Endothelial cell of umbilical vein (primary cell): ENCODE measurements at regions not wholly inside any gene's neighbourhood (a gene's known extent, or its start where the extent isn't known, plus 50 kb on each side); places are given as distances from the start of the nearest gene placed in this dataset.

Experiments
- BruUV-seq: library from RNA; stranded (reverse); fragments of 400-500 nt; replicated peaks from 2 replicates; lab custom pipeline; 2021; lab: Mats Ljungman, UMichigan
- CTCF ChIA-PET: fragments of 300-600, 350-600 bp; sonication (Branson Sonifier 250); formaldehyde crosslinking; loops from one replicate; lab custom pipeline; 2021; ENCODE audit warnings: antibody characterized with exemption, inconsistent platforms; lab: Charles Lee
- POLR2A ChIA-PET: fragments of 300-600, 350-600 bp; sonication (Branson Sonifier 250); formaldehyde crosslinking; loops from one replicate; lab custom pipeline; 2021; ENCODE audit warnings: antibody characterized with exemption, inconsistent platforms; lab: Charles Lee
- DNase-seq: peaks from one replicate; pipeline ENCODE4 v3.0.0-alpha.2; 2011; ENCODE audit warnings: low read depth, low spot score
- FAIRE-seq: peaks from 2 replicates; lab custom pipeline; 2011; peaks lifted over from hg19 to GRCh38; lab: Jason Lieb, UNC
- H2AFZ ChIP-seq: 2 replicates; pipeline ENCODE4 v1.6.0; 2012; ENCODE audit warnings: low read depth, low read length, control low read depth, inconsistent platforms
- H3K27ac ChIP-seq: 2 replicates; pipeline ENCODE4 v1.5.1; 2011; ENCODE audit warnings: low read depth, mild to moderate bottlenecking, control low read depth, low read length, moderate library complexity; ENCODE audit not compliant: insufficient read depth
- H3K27me3 ChIP-seq, 2 experiments: 2 replicates each; pipeline versions ENCODE4 v1.6.0 to v1.6.1; 2011; ENCODE audit warnings: low read length in 2 of 2, mixed read lengths in 1 of 2; ENCODE audit not compliant: control insufficient read depth in 2 of 2, insufficient read depth in 2 of 2
- H3K36me3 ChIP-seq, 2 experiments: 2 replicates in 1 of 2; 3 replicates in 1 of 2; pipeline ENCODE4 v1.5.1; 2011; ENCODE audit warnings: low read length in 2 of 2, mild to moderate bottlenecking in 1 of 2, moderate library complexity in 1 of 2; ENCODE audit not compliant: control insufficient read depth in 2 of 2, insufficient read depth in 2 of 2; ENCODE audit errors: extremely low read depth in 1 of 2
- H3K4me1 ChIP-seq: 3 replicates; pipeline ENCODE4 v1.5.1; 2011; ENCODE audit warnings: mild to moderate bottlenecking, low read length; ENCODE audit not compliant: control insufficient read depth, insufficient read depth; ENCODE audit errors: extremely low read depth
- H3K4me2 ChIP-seq: 2 replicates; pipeline ENCODE4 v1.6.1; 2011; ENCODE audit warnings: low read length, control low read depth, mixed read lengths; ENCODE audit not compliant: insufficient read depth
- H3K4me3 ChIP-seq, 3 experiments: fragments of 200-600 bp in 1 of 3; sonication (generic), shearing (Covaris generic) in 1 of 3; replicated peaks in 1 of 3; 2 replicates each; pipeline ENCODE4 v1.5.1; 2011 to 2016; ENCODE audit warnings: control low read depth in 3 of 3, low read length in 3 of 3, mild to moderate bottlenecking in 2 of 3, inconsistent platforms in 1 of 3, low read depth in 1 of 3, moderate library complexity in 1 of 3; ENCODE audit not compliant: insufficient read depth in 1 of 3
- H3K79me2 ChIP-seq: 2 replicates; pipeline ENCODE4 v1.6.0; 2012; ENCODE audit warnings: low read length, inconsistent platforms; ENCODE audit not compliant: control insufficient read depth, insufficient read depth
- H3K9ac ChIP-seq: replicated peaks from 2 replicates; pipeline ENCODE3; 2011; ENCODE audit warnings: low read length, control low read depth; ENCODE audit not compliant: insufficient read depth; ENCODE audit errors: extremely low read depth
- H3K9me1 ChIP-seq: replicated peaks from 3 replicates; pipeline ENCODE4 v1.6.0; 2011; ENCODE audit warnings: mild to moderate bottlenecking, low read length; ENCODE audit not compliant: control insufficient read depth, insufficient read depth; ENCODE audit errors: extremely low read depth
- H3K9me3 ChIP-seq: replicated peaks from 2 replicates; pipeline ENCODE4 v1.5.1; 2012; ENCODE audit warnings: low read length, inconsistent platforms; ENCODE audit not compliant: control insufficient read depth, insufficient read depth
- H4K20me1 ChIP-seq: replicated peaks from 2 replicates; pipeline ENCODE3; 2011; ENCODE audit warnings: mild to moderate bottlenecking, low read length; ENCODE audit not compliant: control insufficient read depth, insufficient read depth; ENCODE audit errors: extremely low read depth
- EZH2 ChIP-seq: IDR thresholded peaks from 2 replicates; pipeline ENCODE4 v1.6.1; 2012; ENCODE audit warnings: borderline replicate concordance, low read depth, mild to moderate bottlenecking, moderate library complexity, low read length, inconsistent platforms; ENCODE audit not compliant: severe bottlenecking
- MYC ChIP-seq: IDR thresholded peaks from one replicate; pipeline ENCODE4 v1.6.1; 2011; ENCODE audit warnings: mild to moderate bottlenecking, low read depth, low read length
- POLR2A ChIP-seq: IDR thresholded peaks from 2 replicates; pipeline ENCODE4 v1.6.1; 2012; ENCODE audit warnings: low read depth, mild to moderate bottlenecking, control low read depth, low read length
- dilution Hi-C: fragments of 300-500 bp; cut with MboI; formaldehyde crosslinking; loops from one replicate; pipeline ENCODE4 v1.15.0; 2019; ENCODE audit warnings: low sequenced_read_pairs; ENCODE audit not compliant: extremely low pct_ligation_motif_present
- intact Hi-C: fragments of 100-400 bp; cut with micrococcal nuclease; formaldehyde crosslinking; loops from one replicate; pipeline ENCODE4 v1.10.0; 2022
- TF ChIP-seq, protein P1 (sequence below), 2 donors: IDR thresholded peaks; 1 replicate in 1 of 2; 2 replicates in 1 of 2; pipeline ENCODE4 v1.5.1; 2011; ENCODE audit warnings: low read length in 2 of 2, mild to moderate bottlenecking in 2 of 2, moderate library complexity in 2 of 2, control low read depth in 1 of 2, inconsistent platforms in 1 of 2, low read depth in 1 of 2; ENCODE audit not compliant: insufficient read depth in 1 of 2; ENCODE audit errors: extremely low read depth in 1 of 2

- H4K20me1 ChIP-seq: no peaks in the 10 kb centered on the region
- intact Hi-C loops: no loop called here
- H3K9me1 ChIP-seq: no peaks in the 10 kb centered on the region
- H3K4me3 ChIP-seq: no peak overlapping the region
- no peaks in the 10 kb centered on the region for H3K36me3 ChIP-seq
- H3K4me2 ChIP-seq: no peak overlapping the region
- H3K4me1 ChIP-seq: no peaks in the 10 kb centered on the region
- no peak overlapping the region for H3K9ac ChIP-seq
- no peak for FAIRE-seq
- no peak overlapping the region for H3K27ac ChIP-seq
- no peak for TF ChIP-seq POLR2A
- no peaks in the 10 kb centered on the region for H3K9me3 ChIP-seq
- ChIA-PET CTCF (no interaction called here), POLR2A (no interaction called here)
- no peak overlapping the region for H2AFZ ChIP-seq
- peaks cover 6 to 9% of the 10 kb centered on the region in 2 experiments for H3K27me3 ChIP-seq
- no peak for DNase-seq
- dilution Hi-C loops: no loop called here
- no peaks in the 10 kb centered on the region for H3K79me2 ChIP-seq
- BruUV-seq: no TSS peak
These were observed 150.3 kb downstream of the C16orf95 start for GRCh38 chr16:87166934-87167333.

- TF ChIP-seq EZH2: no peak
- TF ChIP-seq, protein P1, sequence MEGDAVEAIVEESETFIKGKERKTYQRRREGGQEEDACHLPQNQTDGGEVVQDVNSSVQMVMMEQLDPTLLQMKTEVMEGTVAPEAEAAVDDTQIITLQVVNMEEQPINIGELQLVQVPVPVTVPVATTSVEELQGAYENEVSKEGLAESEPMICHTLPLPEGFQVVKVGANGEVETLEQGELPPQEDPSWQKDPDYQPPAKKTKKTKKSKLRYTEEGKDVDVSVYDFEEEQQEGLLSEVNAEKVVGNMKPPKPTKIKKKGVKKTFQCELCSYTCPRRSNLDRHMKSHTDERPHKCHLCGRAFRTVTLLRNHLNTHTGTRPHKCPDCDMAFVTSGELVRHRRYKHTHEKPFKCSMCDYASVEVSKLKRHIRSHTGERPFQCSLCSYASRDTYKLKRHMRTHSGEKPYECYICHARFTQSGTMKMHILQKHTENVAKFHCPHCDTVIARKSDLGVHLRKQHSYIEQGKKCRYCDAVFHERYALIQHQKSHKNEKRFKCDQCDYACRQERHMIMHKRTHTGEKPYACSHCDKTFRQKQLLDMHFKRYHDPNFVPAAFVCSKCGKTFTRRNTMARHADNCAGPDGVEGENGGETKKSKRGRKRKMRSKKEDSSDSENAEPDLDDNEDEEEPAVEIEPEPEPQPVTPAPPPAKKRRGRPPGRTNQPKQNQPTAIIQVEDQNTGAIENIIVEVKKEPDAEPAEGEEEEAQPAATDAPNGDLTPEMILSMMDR (IDR thresholded peaks at IDR 0.05; ENCODE audit: extremely low read depth in 1 of 2, insufficient read depth in 1 of 2, low read depth in 1 of 2, low read length in 2 of 2): no peak
- TF ChIP-seq MYC: no peak
- H4K20me1 ChIP-seq: no peaks in the 10 kb centered on the region
- ChIA-PET POLR2A (no interaction called here), CTCF (interaction anchor here (1.3 kb wide), 1 partner anchor 12 kb away, joined by 3 read pairs; no protein-coding TSS in a partner anchor)
- no peaks in the 10 kb centered on the region for H3K79me2 ChIP-seq
- H3K4me3 ChIP-seq: no peak overlapping the region
- H3K9me3 ChIP-seq: no peaks in the 10 kb centered on the region
- dilution Hi-C loops: no loop called here
- H3K9ac ChIP-seq: no peak overlapping the region
- no peak overlapping the region for H2AFZ ChIP-seq
- H3K36me3 ChIP-seq: no peaks in the 10 kb centered on the region
- FAIRE-seq (no peak), DNase-seq (no peak)
- intact Hi-C loops: no loop called here
- H3K27me3 ChIP-seq: peaks cover 6 to 8% of the 10 kb centered on the region in 2 experiments
- H3K4me2 ChIP-seq: no peak overlapping the region
- no peak overlapping the region for H3K27ac ChIP-seq
- peaks cover 8% of the 10 kb centered on the region for H3K4me1 ChIP-seq
- no peaks in the 10 kb centered on the region for H3K9me1 ChIP-seq
- no TSS peak for BruUV-seq
These were observed 147.6 kb downstream of the C16orf95 start for GRCh38 chr16:87169509-87169995.
